Stimulated activated CD4-positive, alpha-beta T cell treated with anti-CD3 and anti-CD28 coated beads, Interleukin-2, amount 100 ng/mL, for 24 hours (primary cell): ENCODE measurements at regions not wholly inside any gene's neighbourhood (a gene's known extent, or its start where the extent isn't known, plus 50 kb on each side); places are given as distances from the start of the nearest gene placed in this dataset.
"Not testable (repeated sequence)": the region's sequence is repeated elsewhere in the genome, so short reads cannot be mapped to it uniquely, and the experiment has no call there.

ENCODE experiments used
- DNase-seq, 2 donors: peaks; one replicate each; pipeline ENCODE4 v3.0.0-alpha.2; 2020

DNA sequence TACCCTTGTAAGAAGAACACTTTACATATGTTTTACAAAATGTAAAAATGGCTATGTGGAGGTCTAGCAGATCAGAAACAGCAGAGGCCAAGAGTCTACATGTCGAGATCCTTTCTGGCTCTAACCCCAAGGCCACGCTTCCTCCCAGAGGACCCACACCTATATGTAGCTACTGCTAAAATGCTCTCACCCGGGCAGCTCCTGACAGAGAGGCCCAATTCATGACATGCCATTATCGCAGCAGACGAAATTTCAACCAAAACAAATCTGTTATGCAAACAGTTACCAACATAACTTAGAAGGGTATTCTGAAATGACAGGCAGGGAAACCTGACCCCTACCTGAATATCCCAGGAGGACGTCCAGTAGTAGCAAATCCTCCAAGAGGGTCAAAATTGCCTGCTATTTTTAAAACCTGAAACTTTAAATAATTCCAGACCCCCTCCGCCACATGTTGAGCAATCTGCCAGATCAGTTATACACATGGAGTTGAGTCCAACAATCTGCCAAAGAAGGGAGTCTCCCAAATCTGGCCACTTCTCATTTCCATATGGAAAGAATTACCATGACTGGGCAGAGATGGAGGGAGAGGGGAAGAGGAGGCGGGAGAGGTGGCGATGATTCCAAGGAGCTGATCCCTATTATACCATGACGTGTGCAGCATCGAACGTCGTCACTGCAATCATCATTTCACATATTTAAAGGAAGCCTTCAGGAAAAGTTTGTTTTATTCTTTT lies 192.9 kb upstream of the TBL1X start:
- no peak for DNase-seq

DNA sequence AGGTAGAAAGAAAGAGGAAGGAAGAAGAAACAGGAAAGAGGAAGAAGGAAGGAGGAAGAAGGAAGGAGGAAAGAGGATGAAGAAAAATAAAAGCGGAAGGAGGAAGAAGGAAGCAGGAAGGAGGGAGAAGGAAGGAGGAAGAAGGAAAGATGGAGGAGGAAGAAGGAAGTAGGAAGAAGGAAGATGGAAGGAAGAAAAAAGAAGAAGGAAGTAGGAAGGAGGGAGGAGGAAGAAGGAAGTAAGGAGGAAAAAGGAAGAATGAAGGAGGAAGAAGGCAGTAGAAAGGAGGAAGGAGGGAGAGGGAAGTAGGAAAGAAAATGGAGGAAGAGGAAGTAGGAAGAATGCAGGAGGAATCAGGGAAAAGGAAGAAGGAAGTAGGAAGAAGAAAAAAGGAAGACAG lies 191.1 kb upstream of the TBL1X start:
- no peak for DNase-seq

DNA sequence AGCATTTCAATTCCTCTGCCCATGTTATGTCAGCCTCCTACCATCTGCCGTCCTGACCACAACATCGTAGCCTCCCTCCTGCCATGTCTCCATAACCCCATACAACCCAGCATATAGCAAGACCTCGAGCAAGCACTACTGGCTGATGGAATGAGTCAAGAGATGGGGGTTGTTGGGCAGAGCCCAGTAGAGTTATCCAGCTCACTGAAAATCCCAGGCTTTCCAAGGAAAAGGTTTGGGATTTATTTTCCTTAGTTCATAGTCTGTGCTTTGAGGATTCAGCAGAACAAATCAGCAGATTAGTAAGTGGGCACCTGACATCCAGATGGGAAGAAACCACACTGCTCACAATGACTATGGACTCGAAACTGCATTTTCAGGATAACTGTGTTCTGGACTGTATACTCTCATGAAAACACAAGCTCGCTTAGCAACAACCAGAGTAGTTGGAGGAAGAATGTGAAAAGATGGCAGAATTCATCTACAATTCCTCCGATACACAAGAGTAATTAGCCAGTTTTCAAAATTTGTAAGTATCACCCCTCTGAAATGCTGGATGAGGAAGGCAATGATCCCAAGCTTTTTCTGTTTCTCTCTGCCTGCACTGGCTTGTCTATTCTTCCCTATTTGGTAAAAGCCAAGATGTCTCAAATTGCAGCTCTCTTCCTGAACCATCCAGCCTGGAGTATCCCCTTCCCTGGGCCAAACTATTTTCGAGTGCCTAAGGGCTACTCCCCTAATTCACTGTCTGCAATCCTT lies 186.2 kb upstream of the TBL1X start:
- no peak for DNase-seq

DNA sequence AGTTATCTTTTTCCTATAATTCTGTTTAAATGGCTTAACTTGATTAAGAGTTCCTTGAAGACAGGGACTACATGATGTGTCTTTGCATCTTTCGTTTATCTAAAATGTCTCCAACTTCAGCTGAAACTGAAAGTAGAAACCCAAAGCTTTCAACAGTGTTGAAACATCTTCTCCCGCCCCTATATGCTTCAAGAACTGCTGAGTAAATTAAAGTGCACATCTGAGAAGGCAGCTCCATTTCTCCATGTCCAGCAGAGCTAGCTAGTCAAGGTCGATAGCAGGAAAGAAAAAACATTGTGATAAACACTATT lies 185.7 kb upstream of the TBL1X start:
- no peak for DNase-seq

DNA sequence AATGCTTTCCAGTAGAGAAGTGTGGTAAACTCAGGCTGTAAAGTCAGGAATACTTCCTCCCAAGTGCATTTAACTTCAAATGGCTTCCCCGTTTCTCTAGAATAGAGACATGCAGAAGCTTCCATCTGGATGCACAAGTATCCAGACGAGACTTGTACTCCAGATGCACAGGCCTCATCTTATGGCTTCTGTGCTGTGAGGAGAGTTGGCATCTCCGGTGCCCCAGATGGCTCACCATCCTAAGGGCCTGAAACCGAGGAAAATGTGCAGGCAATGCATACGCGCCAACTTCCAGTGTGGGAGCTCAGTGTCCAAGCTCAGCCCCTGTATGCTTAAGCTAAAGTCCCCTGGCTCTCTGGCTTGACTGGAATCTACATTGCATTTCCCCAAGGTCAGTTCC lies 184.0 kb upstream of the TBL1X start:
- DNase-seq, result no peak

DNA sequence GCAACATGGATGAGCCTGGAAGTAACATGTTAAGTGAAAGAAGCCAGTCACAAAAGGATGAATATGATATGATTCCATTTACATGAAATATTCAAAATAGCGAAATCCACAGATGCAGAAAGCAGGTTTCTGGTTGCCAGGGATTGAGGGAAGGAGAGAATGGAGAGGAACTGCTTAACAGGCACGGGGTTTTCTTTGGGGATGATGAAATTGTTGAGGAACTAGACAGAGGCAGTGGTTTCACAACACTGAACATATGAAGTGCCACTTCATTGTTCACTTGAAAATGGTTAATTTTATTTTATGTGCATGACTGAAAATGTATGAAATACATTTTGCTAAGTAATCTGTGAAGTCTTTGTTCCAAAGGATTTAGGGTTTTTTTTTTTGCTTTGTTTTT lies 182.5 kb upstream of the TBL1X start:
- DNase-seq, result no peak

DNA sequence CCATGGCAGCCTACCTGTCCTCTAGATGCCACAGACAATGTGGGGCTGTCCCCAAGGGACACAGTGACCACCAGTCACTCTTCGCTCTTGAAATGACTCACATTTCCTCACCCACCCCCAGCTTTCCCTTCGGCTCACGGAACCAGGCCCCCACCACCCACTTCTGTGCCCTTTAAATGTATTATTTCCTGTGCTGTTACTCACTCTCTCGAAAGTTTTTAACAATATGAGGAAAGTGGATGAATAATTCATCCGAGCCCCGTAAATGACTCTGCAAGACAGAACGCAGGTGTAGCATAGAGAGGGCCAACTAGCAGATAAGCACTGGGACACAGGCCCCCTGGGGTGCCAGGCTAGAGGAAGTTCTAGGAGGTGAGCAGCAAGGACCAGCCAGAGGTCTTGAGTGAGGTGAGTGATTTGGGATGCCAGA lies 179.5 kb upstream of the TBL1X start:
- DNase-seq, result peak; percentile 63 to 71

DNA sequence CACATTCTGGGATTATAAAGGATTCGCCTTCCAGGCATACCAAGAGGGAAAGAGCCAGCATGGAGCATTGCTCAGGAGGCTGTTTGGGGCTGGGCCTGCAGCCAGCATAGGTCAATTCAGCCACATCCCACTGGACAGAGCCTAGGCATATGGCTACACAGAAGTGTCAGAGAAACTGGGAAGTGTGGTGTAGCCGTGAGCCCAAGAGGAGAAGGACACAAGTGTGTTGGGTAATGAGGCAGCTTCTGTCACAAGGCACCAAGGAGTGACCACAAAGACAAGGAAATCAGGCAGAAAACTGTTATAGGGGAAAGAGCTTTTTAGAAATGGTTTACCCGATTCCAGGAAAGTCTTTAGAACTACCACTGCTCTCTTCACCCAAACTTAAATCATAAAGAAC lies 178.6 kb upstream of the TBL1X start:
- no peak for DNase-seq

DNA sequence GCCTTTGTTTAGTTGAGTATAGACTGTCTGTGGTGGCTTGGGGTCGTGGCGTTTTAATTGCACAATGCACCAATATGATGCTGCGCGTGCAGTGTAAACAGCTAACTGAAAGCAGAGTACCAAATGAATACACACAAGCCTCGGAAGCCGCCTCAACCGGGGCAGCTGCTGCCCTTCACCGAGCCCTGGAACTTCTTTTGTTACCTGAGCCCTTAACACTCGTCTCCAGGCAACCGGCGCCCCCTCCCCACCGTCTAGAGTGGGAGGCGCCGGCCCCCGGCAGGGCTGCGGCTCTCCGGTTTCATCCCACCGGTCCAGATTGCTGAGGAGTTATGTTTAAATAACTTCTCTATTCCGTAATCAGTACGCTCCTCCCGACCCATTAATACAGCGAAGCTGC lies 173.2 kb upstream of the TBL1X start:
- DNase-seq, result no peak

DNA sequence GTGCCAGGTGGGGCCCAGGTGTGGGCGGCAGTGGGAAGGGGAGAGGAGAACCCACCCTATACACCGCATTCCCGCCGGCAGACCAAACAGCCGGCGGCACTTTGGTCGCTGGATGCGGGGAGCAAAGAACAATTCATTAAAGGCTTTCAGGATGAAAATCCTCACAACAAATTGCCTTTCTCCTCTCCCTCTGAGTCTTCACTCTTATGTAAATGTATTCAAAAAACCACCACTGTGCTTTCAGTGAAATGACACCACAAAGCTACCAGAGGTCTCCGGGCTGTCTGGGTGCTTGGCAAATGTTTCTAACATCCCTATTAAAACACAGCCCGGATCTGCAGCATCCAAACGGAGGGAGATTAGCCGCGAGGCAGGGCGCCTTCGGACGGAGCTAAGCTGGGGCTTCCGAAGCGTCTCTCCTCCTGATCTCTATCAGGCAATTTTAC lies 171.8 kb upstream of the TBL1X start:
- no peak for DNase-seq

DNA sequence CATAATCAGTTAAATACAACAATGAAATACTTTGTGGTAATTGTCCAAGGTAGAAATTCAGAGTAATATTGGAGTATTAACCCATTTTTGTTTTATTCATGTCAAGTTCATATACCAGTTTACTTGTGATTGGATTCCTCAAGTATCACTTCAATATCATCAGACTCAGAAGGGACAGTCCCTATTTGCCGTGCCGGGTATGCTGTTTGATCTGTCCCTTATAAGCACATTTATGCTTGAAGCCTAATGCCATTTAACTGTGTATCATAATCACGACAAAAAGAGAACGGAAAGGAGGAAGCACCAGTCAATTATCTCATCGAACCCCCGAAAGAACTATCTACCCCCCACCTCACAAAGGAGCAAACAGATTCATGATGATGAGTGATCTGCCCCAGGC lies 171.0 kb upstream of the TBL1X start:
- no peak for DNase-seq

DNA sequence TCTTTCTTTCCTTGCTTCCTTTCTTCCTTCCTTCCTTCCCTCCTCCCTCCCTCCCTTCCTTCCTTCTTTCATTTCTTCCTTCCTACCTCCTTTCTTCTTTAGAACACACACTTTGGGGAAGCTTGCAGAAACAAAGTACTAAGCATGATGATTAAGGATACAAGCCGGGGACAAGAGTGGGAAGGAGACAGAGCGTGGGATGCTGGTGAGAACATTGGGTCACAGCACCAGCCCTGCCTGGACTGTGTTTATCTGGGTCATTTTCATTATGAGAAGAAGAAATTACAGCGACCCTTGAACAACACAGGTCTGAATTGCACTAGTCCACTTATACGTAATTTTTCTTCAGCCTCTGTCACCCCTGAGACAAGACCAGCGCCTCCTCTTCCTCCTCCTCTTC lies 169.3 kb upstream of the TBL1X start:
- no peak for DNase-seq

DNA sequence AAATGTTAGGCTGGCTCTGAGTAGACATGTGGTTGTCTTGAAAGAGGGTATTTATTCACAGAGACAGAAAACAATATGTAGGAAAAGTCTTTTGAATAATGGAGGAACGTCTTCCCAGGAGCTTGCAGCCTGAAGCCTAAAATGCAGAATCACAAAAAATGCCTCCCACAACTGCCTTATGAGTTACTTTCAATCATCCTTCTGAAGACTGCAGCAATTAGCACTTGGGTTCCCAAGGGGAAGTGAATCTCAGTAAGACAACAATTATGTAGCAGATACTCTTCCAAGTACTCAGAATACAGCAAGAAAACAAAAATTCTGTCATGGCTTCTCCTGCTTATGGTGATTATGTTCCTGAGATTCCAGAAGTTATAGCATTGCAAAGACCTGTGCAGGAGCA lies 166.6 kb upstream of the TBL1X start:
- no peak for DNase-seq

DNA sequence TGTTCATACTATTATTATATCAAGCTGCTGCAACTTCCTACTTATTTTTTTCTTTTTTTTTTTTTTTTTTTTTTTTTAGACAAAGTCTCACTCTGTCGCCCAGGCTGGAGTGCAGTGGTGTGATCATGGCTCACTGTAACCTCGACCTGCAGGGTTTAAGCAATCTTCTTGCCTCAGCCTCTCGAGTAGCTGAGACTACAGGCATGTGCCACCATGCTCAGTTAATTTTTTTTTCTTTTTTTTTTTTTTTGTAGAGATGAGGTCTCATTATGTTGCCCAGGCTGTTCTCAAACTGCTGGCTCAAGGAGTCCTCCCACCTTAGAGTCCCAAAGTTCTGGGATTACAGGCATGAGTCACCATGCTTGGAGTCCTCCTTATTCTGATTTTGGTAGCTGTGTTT lies 165.2 kb upstream of the TBL1X start:
- DNase-seq, result not testable (repeated sequence)

DNA sequence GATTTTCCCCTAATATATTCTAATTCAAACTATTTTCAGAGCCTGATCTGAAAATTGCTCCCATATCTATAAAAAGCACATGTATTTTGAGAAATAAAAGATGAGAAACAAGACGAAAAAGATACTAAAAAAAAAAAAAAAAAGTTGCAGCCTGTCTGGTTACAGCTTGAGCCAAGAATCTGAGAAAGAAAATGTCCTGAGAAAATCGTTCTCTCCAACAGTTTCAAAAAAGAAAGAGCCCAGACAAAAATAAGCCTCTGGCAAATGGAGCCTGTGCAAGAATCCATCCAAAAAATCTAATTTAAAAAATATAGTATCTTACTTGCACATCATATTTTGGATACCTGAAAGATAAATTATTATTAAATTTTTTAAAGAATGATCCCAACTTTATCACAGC lies 163.0 kb upstream of the TBL1X start:
- no peak for DNase-seq

DNA sequence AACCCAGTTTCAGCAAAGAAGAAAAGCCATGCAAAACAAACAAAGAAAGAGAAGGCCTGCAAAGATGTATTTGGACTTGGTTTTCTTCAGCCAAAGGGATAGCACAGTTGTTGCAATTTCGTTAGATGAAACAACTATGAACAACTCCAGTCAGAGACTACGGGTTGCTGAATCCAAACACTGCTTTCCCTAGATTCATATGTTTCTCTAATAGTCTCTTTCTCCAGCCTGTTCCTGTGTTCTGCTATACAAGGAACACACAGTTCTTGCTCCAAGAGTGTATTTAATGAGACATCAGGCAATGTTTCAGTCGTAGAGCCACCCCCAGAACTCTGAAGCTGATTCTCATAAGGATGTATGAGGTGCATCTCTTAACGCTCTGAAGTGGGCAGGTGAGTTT lies 162.5 kb upstream of the TBL1X start:
- no peak for DNase-seq

DNA sequence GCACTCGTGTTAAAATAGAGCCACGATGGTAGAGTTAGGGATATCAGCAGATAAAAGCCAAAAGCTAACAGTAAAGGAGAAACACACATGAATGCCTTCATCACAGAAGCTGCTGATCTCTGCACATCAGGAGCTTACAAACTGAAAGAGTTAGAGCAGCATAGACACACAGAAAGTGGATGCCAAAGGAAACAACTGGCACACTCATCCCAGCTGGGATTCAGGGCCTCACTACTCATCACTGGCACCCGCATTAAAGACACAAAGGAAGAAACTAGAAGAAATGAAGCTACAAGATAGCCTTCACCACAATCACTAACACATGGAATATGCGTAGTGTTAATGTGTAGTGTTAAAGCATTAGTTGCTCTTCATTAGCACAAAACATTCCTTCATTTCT lies 156.4 kb upstream of the TBL1X start:
- DNase-seq, result no peak

DNA sequence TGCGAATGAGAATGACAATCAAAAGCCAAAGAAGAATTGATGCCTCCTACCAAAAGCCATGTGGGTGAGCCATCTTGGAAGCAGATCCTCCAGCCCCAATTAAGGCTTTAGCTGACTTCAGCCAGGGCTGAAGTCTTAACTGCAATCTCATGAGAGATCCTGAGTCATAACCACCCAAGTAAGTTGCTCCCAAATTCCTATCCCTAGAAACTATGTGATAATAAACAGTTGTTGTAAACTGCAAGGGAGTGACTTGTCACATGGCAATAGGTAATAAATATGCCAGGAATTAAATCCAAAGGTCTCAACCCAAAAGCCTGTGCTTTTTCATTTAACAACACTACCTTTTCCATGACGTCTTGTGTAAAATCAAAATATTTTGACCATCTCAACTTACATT lies 154.2 kb upstream of the TBL1X start:
- DNase-seq, result no peak

DNA sequence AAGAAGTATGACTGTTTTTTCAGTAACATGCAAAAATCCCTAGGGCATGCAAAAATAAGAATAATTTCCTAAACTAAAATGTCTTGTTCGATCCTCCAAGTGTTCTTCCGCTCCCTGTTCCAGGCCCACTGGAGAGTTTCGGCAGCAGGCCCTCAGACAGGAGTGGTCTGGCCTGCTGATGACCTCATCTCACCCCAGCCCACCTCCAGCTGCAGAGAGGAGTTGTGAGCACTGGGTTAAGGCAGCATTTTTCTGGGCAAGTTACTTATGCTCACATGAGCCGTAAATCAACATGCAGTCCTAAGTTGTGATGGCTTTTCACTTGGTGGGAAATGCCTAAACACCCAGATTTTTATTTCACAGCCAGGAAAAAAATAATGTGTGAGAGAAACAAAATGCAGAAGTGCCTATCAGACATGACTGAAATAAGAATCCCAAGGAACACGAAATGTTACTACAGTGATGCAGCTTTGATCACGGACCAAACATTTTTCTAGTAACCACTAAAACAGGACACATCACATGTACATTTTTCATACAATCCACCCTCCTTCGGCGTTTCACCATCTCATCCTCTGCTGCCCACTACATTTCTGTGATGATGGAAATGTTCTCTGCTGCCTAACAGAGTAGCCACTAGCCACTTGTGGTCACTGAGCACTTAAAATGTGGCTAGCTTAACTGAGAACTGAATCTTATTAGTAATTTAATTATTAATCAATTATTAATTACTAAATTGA lies 153.3 kb upstream of the TBL1X start:
- DNase-seq, result no peak

DNA sequence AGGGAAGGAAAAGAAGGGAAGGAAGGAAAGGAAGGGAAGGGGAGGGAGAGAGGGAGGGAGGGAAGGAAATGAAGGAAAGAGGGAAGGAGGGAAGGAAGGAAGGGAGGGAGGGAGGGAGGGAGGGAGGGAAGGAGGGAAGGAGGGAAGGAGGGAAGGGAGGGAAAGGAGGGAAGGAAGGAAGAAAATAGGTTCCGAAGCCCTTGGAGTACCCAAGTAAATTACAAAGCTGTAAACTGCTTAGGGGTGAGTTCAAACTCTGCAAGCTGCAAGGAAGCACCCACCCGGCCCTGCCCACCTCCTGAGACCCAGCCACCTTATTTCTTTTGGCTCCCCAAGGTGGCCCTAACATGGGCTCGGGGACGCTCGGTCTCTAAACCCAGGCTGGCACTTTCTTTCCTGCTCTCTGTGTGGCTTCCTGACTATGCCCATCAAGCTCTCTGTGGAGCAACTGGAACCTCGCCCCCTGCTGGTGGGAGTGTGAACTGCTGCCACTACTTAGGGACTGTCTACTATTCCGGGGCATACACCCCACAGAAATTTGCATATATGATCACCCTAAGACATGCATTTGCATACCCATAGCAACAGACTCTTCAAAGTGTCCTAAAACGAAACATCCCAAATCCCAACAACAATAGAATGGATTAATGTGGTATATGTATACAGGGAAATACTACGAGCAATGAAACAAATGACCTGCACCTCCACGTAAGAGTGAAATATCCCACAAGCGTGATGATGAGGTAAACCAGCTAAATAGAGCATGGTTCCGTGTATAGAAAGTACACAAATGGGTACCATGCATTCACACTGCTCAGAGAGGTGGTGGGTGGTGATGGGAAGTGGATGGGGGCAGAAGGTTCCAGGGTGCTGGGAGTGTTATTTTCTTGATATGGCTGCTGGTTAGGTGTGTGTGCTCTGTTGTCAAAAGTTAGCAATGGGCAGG lies 151.7 kb upstream of the TBL1X start:
- peak; percentile 81 to 83 for DNase-seq

DNA sequence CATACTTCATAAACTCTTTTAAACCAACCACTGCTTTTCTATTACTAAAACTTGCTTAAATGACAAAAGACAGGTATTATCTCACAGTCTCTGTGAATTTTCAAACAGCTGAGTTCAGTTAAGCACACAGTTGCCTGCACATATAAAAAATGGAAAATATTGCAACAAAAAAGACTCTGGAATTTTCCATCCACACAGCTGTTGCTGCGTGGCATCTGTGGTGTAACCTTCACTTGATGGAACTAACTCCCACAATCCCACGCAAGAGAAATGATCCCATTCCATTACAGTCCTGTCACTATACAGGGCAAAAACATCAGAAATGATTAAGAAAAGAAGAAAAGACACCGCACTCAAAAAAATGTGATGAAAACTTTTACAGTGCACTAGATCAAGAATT lies 149.8 kb upstream of the TBL1X start:
- DNase-seq, result no peak

DNA sequence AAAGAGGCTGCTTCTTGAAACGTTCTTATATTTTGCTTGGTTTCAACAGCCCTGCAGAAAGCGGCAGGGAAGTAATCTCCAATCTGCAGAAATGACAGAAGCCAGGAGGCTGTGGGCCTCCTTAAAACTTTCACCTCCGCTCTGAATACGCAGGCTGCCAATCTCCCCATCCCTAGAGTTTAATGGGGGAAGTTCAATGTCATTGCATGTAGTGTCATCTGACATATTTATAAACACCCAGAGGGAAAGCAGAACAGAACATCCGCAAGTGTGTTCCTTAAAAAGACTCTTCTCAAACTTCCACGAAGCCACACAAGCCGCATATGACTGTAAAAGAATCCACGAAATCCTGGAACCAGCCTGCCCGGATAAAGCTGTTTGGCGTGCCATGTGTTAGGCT lies 148.8 kb upstream of the TBL1X start:
- DNase-seq, result no peak

DNA sequence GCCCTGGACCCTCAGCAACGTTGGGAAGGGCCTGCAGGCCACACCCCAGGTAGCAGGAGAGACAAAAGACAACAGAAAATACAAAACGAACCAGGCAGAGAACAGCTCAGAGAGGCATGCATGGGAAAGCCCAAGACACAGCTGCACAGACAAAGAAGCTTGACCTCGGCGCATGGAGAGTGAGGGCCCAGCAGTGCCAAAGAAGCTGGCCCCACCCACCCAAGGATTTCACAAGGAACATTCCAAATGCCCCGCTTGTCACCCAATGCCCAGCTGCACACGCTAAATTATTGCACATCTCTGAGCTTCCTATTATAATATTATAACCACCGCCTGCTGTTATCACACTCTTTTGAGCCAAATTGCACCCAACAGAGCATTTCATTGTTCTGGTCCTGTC lies 147.7 kb upstream of the TBL1X start:
- DNase-seq, result no peak
